Progenitor cell of endocrine pancreas (in vitro differentiated cells): ENCODE measurements at regions not wholly inside any gene's neighbourhood (a gene's known extent, or its start where the extent isn't known, plus 50 kb on each side); places are given as distances from the start of the nearest gene placed in this dataset.

Experiments used
- DNase-seq: peaks from one replicate; pipeline ENCODE4 v3.0.0; 2021; ENCODE audit warnings: low spot score; ENCODE audit not compliant: unreplicated experiment
- H3K27ac Mint-ChIP-seq: 2 replicates; pipeline ENCODE4 v1.8.0; 2021; ENCODE audit warnings: mild to moderate bottlenecking, moderate library complexity, mixed read lengths
- H3K27me3 Mint-ChIP-seq: 2 replicates; pipeline ENCODE4 v1.8.0; 2021; ENCODE audit warnings: mixed read lengths
- H3K36me3 Mint-ChIP-seq: 2 replicates; pipeline ENCODE4 v1.8.0; 2022; ENCODE audit warnings: mixed read lengths; ENCODE audit not compliant: insufficient read depth
- H3K4me1 Mint-ChIP-seq: 2 replicates; pipeline ENCODE4 v1.8.0; 2021; ENCODE audit warnings: low read depth, mixed read lengths
- H3K4me3 Mint-ChIP-seq: 2 replicates; pipeline ENCODE4 v1.8.0; 2021; ENCODE audit warnings: low read depth, mild to moderate bottlenecking, moderate library complexity, mixed read lengths
- H3K9me3 Mint-ChIP-seq: 2 replicates; pipeline ENCODE4 v1.8.0; 2021; ENCODE audit warnings: low read depth, mixed read lengths
- TF ChIP-seq, protein P1 (sequence below): fragments of 200-600 bp; sonication (generic); IDR thresholded peaks from one replicate; pipeline ENCODE4 v1.5.0; 2021; ENCODE audit warnings: antibody characterized with exemption, mild to moderate bottlenecking; ENCODE audit not compliant: unreplicated experiment

DNA sequence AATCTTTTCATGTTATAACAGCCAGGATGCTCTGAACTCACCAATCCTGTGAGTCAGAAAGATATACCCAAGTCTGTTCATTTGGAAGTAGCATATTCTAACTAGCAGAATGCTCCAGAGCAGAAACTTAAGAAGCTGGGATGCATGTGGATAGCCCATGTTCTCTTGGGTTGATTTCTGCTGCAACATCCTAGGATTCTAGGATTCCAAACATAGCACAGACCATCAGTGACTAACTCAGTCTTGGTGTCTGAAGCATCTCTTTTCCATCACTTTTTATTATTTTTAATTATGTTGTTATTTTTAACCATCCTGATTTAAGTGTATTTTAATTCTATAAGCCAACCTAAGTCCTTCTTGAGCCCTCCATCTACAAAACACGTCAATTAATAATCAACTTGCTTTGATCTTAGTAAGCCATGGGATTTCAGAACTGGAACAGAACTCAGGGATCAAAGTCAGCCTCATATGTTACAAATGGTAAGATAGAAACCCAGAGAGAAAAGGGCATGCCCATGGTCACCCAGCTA is 85.4 kb downstream of the OSR1 start:
- Mint-ChIP-seq H3K27ac (no peak overlapping the region), H3K36me3 (no peaks in the 10 kb centered on the region)
- TF ChIP-seq, protein P1, sequence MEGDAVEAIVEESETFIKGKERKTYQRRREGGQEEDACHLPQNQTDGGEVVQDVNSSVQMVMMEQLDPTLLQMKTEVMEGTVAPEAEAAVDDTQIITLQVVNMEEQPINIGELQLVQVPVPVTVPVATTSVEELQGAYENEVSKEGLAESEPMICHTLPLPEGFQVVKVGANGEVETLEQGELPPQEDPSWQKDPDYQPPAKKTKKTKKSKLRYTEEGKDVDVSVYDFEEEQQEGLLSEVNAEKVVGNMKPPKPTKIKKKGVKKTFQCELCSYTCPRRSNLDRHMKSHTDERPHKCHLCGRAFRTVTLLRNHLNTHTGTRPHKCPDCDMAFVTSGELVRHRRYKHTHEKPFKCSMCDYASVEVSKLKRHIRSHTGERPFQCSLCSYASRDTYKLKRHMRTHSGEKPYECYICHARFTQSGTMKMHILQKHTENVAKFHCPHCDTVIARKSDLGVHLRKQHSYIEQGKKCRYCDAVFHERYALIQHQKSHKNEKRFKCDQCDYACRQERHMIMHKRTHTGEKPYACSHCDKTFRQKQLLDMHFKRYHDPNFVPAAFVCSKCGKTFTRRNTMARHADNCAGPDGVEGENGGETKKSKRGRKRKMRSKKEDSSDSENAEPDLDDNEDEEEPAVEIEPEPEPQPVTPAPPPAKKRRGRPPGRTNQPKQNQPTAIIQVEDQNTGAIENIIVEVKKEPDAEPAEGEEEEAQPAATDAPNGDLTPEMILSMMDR, result no peak

GRCh38 chr2:19272039-19272438 is 86.4 kb downstream of the OSR1 start:
- H3K36me3 Mint-ChIP-seq, result no peaks in the 10 kb centered on the region
- no peaks in the 10 kb centered on the region for H3K9me3 Mint-ChIP-seq
- no peak overlapping the region for H3K27ac Mint-ChIP-seq
- no peaks in the 10 kb centered on the region for H3K27me3 Mint-ChIP-seq
- DNase-seq, result no peak
- no peak overlapping the region for H3K4me3 Mint-ChIP-seq
- peaks cover 4% of the 10 kb centered on the region for H3K4me1 Mint-ChIP-seq
- TF ChIP-seq, protein P1, result no peak

More for the DNA sequence above, 85.4 kb downstream of the OSR1 start:
- Mint-ChIP-seq H3K27me3 (no peaks in the 10 kb centered on the region), H3K4me3 (no peak overlapping the region), H3K4me1 (peaks cover 4% of the 10 kb centered on the region), H3K9me3 (peaks cover 2% of the 10 kb centered on the region)
- DNase-seq, result no peak

GRCh38 chr2:19264852-19265251 is 93.6 kb downstream of the OSR1 start:
- Mint-ChIP-seq H3K27ac (no peak overlapping the region), H3K36me3 (no peaks in the 10 kb centered on the region), H3K4me1 (no peaks in the 10 kb centered on the region), H3K9me3 (no peaks in the 10 kb centered on the region), H3K27me3 (peaks cover 4% of the 10 kb centered on the region), H3K4me3 (no peak overlapping the region)
- DNase-seq, result no peak
- TF ChIP-seq, protein P1, result no peak

DNA sequence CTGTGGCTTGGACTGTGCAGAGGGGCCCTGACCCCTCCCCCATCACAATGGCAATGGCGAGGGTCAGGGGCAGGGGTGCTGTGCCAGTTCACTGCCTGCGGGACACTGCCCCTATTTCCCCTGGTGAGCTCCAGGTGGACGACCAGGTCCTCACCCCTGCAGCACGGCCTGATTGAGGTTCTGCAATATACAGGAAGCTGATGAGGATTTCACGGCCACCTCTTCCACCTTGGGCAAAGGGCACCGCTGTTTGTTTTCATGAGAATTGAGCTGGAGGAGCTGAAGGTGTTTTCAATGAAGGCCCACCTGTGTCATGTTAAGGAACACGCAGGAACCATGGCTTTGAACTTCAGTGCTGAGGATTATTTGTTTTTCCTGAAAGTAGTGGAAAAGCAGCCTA is 96.3 kb downstream of the OSR1 start:
- Mint-ChIP-seq H3K36me3 (no peaks in the 10 kb centered on the region), H3K4me3 (no peak overlapping the region), H3K27me3 (peaks cover 4% of the 10 kb centered on the region), H3K4me1 (no peaks in the 10 kb centered on the region), H3K9me3 (peaks cover 7% of the 10 kb centered on the region), H3K27ac (no peak overlapping the region)
- no peak for DNase-seq
- TF ChIP-seq, protein P1, result no peak

GRCh38 chr2:19261061-19261460 is 97.4 kb downstream of the OSR1 start:
- TF ChIP-seq, protein P1, result no peak
- Mint-ChIP-seq H3K4me3 (no peak overlapping the region), H3K36me3 (no peaks in the 10 kb centered on the region), H3K27ac (no peak overlapping the region), H3K9me3 (peaks cover 7% of the 10 kb centered on the region), H3K4me1 (peaks cover 1% of the 10 kb centered on the region), H3K27me3 (peaks cover 4% of the 10 kb centered on the region)
- DNase-seq, result no peak
